Mucosa of descending colon (tissue), 3 donors: ENCODE measurements at regions not wholly inside any gene's neighbourhood (a gene's known extent, or its start where the extent isn't known, plus 50 kb on each side); places are given as distances from the start of the nearest gene placed in this dataset.
A peak's percentile ranks its signal among the peaks of the same experiment; 100 is the strongest.

Experiments
- ATAC-seq: fragments of 200-7000 bp; cut with Tn5 transposase; one replicate; pipeline ENCODE4 v1.9.1; 2020; ENCODE audit warnings: mild to moderate bottlenecking, moderate library complexity
- DNase-seq, 3 donors: peaks; one replicate each; pipeline ENCODE4 v3.0.0-alpha.2; 2020
- H3K36me3 ChIP-seq: fragments of 200-600 bp; one replicate; pipeline ENCODE4 v1.8.0; 2021; ENCODE audit warnings: low read depth, mild to moderate bottlenecking
- H3K4me1 ChIP-seq: fragments of 200-600 bp; one replicate; pipeline ENCODE4 v1.8.0; 2021; ENCODE audit warnings: low read depth, mild to moderate bottlenecking
- H3K4me3 ChIP-seq: fragments of 200-600 bp; one replicate; pipeline ENCODE4 v1.8.0; 2021; ENCODE audit warnings: mild to moderate bottlenecking
- H3K9me3 ChIP-seq: fragments of 200-600 bp; one replicate; pipeline ENCODE4 v1.8.0; 2021; ENCODE audit warnings: mild to moderate bottlenecking
- intact Hi-C, 2 donors: fragments of 100-400 bp; cut with DNase I in 1 of 2; cut with micrococcal nuclease in 1 of 2; formaldehyde crosslinking; loops; one replicate each; pipeline versions ENCODE4 v1.11.0 to v1.11.1; 2022; cut with DNase I, micrococcal nuclease
- TF ChIP-seq, protein P1 (sequence below): fragments of 200-600 bp; IDR thresholded peaks from one replicate; pipeline ENCODE4 v1.8.0; 2022; ENCODE audit warnings: antibody characterized with exemption, mild to moderate bottlenecking
- donor health status: DM: no; HTN: no; CAD: no; lungs with moderate emphysema.
- donor health status: DM: no; HTN: no; CAD: no.
- donor health status: DM: no; HTN: yes; CAD: no.

DNA sequence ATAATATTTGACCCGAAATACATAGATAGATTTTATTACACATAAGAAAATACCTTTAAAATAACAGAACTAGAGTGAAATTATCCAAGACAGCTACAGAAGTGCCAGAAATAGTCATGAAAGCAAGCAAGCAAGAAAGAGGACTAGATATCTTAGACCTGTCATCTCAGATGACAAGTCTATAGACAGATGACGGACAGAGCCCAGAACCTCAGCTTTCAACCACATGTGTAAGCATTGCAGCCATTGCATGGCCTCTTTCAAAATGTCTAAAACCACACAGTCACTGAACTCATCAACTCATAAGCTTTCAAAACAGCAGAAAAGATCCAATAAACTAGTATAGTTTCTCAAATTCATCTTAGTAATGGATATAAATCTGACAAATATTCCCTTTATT, 59.8 kb upstream of the FHIT start:
- intact Hi-C loops = no loop called here
- ATAC-seq (no peak), DNase-seq (no peak)
- no peaks in the 10 kb centered on the region for H3K9me3 ChIP-seq
- no peaks in the 10 kb centered on the region for H3K36me3 ChIP-seq
- H3K4me1 ChIP-seq = no peaks in the 10 kb centered on the region
- TF ChIP-seq, protein P1, sequence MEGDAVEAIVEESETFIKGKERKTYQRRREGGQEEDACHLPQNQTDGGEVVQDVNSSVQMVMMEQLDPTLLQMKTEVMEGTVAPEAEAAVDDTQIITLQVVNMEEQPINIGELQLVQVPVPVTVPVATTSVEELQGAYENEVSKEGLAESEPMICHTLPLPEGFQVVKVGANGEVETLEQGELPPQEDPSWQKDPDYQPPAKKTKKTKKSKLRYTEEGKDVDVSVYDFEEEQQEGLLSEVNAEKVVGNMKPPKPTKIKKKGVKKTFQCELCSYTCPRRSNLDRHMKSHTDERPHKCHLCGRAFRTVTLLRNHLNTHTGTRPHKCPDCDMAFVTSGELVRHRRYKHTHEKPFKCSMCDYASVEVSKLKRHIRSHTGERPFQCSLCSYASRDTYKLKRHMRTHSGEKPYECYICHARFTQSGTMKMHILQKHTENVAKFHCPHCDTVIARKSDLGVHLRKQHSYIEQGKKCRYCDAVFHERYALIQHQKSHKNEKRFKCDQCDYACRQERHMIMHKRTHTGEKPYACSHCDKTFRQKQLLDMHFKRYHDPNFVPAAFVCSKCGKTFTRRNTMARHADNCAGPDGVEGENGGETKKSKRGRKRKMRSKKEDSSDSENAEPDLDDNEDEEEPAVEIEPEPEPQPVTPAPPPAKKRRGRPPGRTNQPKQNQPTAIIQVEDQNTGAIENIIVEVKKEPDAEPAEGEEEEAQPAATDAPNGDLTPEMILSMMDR = no peak
- no peak overlapping the region for H3K4me3 ChIP-seq

DNA sequence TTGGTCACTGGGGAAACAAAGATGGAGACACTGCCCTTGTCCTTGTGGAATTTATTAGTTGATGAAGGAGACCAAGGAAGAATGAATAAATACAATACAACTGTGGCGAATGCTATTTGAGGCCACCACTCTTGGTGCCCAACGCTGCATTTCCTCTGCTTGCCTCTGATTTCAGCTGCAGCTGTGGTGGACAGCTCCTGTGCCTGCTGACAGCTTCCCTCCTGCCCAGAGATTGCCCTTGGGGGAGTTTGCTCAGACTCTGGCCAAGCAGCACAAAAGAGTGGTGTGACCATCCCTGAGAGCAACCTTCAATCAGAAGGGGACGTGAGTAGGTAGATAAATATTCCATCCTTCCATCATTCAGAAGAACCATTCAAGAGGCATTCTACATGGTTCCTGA, 64.6 kb upstream of the FHIT start:
- DNase-seq (peak in 1 of 3 donors; percentile 2), ATAC-seq (no peak)
- no peaks in the 10 kb centered on the region for H3K4me1 ChIP-seq
- H3K9me3 ChIP-seq = no peaks in the 10 kb centered on the region
- H3K4me3 ChIP-seq = no peak overlapping the region
- TF ChIP-seq, protein P1 = no peak
- intact Hi-C loops = no loop called here
- no peaks in the 10 kb centered on the region for H3K36me3 ChIP-seq

DNA sequence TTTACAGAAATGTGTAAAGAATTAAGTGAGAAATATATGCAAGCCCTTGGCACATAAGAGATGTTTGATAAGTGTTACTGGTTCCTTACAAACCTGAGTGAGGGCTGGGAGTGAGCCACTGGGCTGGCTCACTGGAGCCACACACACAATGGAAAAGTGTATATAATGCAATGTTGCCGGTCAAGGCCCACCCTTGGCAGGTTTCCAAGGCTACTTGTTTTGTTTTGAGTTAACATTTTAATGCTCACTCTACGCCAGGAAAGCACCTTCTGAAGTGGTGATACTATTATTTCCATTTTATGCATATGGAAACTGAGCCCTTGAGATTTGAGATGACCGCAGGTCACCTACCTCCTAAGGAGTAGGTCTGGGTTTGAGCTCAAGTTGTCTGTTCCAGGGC, 71.8 kb upstream of the FHIT start:
- no peak for ATAC-seq
- Histone ChIP-seq H3K4me3 (no peak overlapping the region), H3K9me3 (no peaks in the 10 kb centered on the region), H3K36me3 (no peaks in the 10 kb centered on the region), H3K4me1 (no peaks in the 10 kb centered on the region)
- intact Hi-C loops = no loop called here
- DNase-seq = no peak
- TF ChIP-seq, protein P1 = no peak

DNA sequence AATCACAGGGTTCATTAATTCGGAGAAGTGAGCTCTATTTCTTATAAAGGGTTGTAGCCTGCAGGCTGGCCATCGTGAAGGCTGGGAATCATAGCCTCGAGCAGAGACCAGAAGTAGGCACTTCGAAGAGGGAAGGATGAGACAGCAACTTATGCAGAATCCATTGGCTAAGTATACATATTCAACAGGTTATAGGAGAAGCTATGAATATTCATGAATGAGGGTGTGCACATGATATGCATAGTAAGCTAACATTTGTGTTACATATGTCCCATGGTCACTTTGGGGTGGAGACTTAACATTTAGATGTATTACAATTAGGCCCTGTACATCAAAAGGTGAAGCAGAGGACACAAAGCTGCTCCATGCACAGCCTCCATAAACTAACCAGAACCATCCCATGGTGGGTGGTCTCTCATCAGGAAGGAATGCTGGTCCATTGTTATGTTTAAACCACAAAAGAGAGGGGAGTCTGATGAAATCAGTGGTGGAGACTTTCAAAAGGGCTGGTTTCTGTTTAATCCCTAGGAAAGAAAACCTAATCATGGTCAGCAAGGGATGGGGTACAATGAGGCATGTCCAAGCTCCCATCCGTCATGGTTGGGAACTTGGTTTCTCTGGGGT, 80.8 kb upstream of the FHIT start:
- TF ChIP-seq, protein P1 = no peak
- H3K4me1 ChIP-seq = no peaks in the 10 kb centered on the region
- H3K4me3 ChIP-seq = no peak overlapping the region
- no peak for ATAC-seq
- no peak for DNase-seq
- intact Hi-C loops = no loop called here
- no peaks in the 10 kb centered on the region for H3K9me3 ChIP-seq
- H3K36me3 ChIP-seq = no peaks in the 10 kb centered on the region

DNA sequence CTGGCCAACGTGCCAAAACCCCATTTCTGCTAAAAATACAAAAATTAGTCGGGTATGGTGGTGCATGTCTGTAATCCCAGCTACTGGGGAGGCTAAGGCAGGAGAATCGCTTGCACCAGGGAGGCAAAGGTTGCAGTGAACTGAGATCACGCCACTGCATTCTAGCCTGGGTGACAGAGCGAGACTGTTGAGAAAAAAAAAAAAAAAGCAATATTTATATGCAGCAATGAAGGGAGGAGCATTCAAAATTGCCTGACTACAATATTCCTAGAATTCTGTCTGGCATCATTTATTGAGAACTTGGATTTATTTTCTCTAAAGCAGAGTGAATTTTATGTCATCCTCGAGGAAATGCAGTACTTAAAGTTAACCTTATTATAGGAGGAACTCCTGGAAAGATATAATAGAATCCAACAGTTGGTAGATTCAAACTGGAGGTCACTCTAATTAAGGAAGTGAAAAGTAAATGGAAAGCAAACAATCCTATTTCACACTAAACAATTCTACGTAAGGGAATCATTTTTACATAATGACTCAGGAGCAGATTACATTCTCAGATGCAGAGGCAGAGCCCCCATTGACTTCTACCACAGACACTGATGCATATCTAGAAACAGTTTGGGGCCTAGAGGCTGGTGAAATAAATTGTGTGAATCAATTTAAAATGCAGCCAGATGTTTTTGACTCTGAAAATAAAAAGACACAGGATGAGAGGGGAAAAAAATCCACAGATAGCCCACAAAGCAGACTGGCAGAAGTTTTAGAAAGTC, 82.1 kb upstream of the FHIT start:
- no peaks in the 10 kb centered on the region for H3K9me3 ChIP-seq
- H3K4me3 ChIP-seq = no peak overlapping the region
- intact Hi-C loops = no loop called here
- TF ChIP-seq, protein P1 = no peak
- H3K36me3 ChIP-seq = no peaks in the 10 kb centered on the region
- no peak for ATAC-seq
- no peak for DNase-seq
- no peaks in the 10 kb centered on the region for H3K4me1 ChIP-seq
